Loucy (cell line): ENCODE measurements at regions not wholly inside any gene's neighbourhood (a gene's known extent, or its start where the extent isn't known, plus 50 kb on each side); places are given as distances from the start of the nearest gene placed in this dataset.

ENCODE experiments used
- CTCF ChIP-seq: fragments of 200-600 bp; sonication (generic); conservative IDR thresholded peaks from 2 replicates; pipeline ENCODE4 v1.5.1; 2014; ENCODE audit warnings: mild to moderate bottlenecking, antibody characterized with exemption, low read length
- EZH2phosphoT487 ChIP-seq: fragments of 200-600 bp; IDR thresholded peaks from 2 replicates; pipeline ENCODE4 v1.6.1; 2018; ENCODE audit warnings: antibody characterized with exemption, mild to moderate bottlenecking, moderate library complexity, borderline replicate concordance

GRCh38 chr7:110210941-110211608 is 879.9 kb upstream of the LRRN3 start:
- TF ChIP-seq CTCF: no peak
- no peak for TF ChIP-seq EZH2phosphoT487
